ENCODE measurements at regions not wholly inside any gene's neighbourhood (a gene's known extent, or its start where the extent isn't known, plus 50 kb on each side); places are given as distances from the start of the nearest gene placed in this dataset.
A peak's percentile ranks its signal among the peaks of the same experiment; 100 is the strongest.

GRCh38 chrX:140918398-140919038, 83.9 kb upstream of the SPANXB1 start:
- TF ChIP-seq CTCF (IDR thresholded peaks at IDR 0.05) (peak in 1 of 4 experiments; percentile 26), POLR2A (IDR thresholded peaks at IDR 0.05) (no peak)
